ENCODE measurements at regions not wholly inside any gene's neighbourhood (a gene's known extent, or its start where the extent isn't known, plus 50 kb on each side); places are given as distances from the start of the nearest gene placed in this dataset.

- no peak for TF ChIP-seq CTCF (conservative IDR thresholded peaks at IDR 0.05; ENCODE audit: low read depth, low read length)
- DNase-seq (ENCODE audit: low read depth): no peak
- H3K4me3 ChIP-seq (ENCODE audit: low read depth, low read length): no peak overlapping the region
Observed at GRCh38 chr3:43951813-43952212, 261.1 kb downstream of the ABHD5 start.

- no peak for TF ChIP-seq CTCF (conservative IDR thresholded peaks at IDR 0.05; ENCODE audit: low read depth, low read length)
- no peak for DNase-seq (ENCODE audit: low read depth)
- H3K4me3 ChIP-seq (ENCODE audit: low read depth, low read length): no peak overlapping the region
Observed at GRCh38 chr3:43953380-43953779, 262.6 kb downstream of the ABHD5 start.

DNA sequence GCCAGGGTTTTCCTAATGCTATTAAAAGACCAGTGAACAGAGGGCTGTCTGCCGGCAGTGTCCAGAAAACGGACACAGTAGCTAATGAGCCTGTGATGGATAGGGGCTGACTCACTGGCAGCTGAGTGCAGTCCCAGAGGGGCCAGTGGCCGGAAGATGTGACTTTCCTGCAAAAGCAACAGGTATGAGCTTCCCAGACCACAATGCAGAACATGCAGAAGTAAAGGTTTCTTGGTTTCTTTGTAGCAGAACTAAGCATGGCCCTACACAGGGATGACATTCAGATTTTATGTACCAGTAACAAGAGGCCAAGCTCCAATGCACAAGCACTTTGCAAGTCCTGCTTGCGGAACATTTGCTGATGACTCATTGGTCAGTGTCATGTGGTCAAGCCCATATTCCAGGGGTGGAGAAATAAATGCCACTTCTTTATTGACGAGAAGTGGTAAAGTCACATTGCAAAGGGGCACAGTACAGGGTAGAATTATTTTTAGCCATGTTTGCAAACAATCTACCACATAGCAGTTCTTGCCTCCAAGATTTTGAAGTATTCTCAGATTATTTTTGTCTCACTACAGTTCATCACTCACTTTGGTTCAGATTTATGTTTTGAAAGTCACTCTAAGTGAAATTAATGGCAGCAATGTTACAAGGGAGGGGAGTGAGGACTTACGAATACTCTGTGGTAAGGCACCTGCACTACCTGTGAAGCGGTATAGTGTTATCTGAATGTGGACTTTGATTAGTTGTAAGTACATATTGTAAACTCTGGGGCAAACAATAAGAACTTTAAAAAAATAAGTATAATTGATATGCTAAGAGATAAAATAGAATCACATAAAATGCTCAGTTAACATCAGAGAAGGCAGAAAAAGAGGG is 263.3 kb downstream of the ABHD5 start:
- H3K4me3 ChIP-seq (ENCODE audit: low read depth, low read length): no peak overlapping the region
- TF ChIP-seq CTCF (conservative IDR thresholded peaks at IDR 0.05; ENCODE audit: low read depth, low read length): no peak
- DNase-seq (ENCODE audit: low read depth): peak; percentile 89

GRCh38 chr3:43956945-43957344 is 266.2 kb downstream of the ABHD5 start:
- DNase-seq (ENCODE audit: low read depth): no peak
- H3K4me3 ChIP-seq (ENCODE audit: low read depth, low read length): no peak overlapping the region
- TF ChIP-seq CTCF (conservative IDR thresholded peaks at IDR 0.05; ENCODE audit: low read depth, low read length): no peak

GRCh38 chr3:43957553-43957952 is 266.8 kb downstream of the ABHD5 start:
- no peak for DNase-seq (ENCODE audit: low read depth)
- H3K4me3 ChIP-seq (ENCODE audit: low read depth, low read length): no peak overlapping the region
- TF ChIP-seq CTCF (conservative IDR thresholded peaks at IDR 0.05; ENCODE audit: low read depth, low read length): no peak

GRCh38 chr3:43958005-43958770 is 267.4 kb downstream of the ABHD5 start:
- TF ChIP-seq CTCF (conservative IDR thresholded peaks at IDR 0.05; ENCODE audit: low read depth, low read length): no peak
- no peak overlapping the region for H3K4me3 ChIP-seq (ENCODE audit: low read depth, low read length)
- DNase-seq (ENCODE audit: low read depth): no peak

Data from epithelial cell of proximal tubule (primary cell).